OCI-LY7 (cell line): ENCODE measurements at regions not wholly inside any gene's neighbourhood (a gene's known extent, or its start where the extent isn't known, plus 50 kb on each side); places are given as distances from the start of the nearest gene placed in this dataset.

ENCODE experiments used
- BruUV-seq: library from RNA; stranded (reverse); fragments of 400-500 nt; replicated peaks from 2 replicates; lab custom pipeline; 2021; lab: Mats Ljungman, UMichigan
- CTCF ChIA-PET: fragments of 300-600 bp; sonication (Branson Sonifier 250); formaldehyde crosslinking; loops from one replicate; lab custom pipeline; 2022; ENCODE audit warnings: antibody characterized with exemption; ENCODE audit not compliant: unreplicated experiment; lab: Charles Lee
- POLR2A ChIA-PET: fragments of 300-600 bp; sonication (Branson Sonifier 250); formaldehyde crosslinking; loops from one replicate; lab custom pipeline; 2022; ENCODE audit warnings: antibody characterized with exemption; lab: Charles Lee
- DNase-seq: peaks from one replicate; pipeline ENCODE4 v3.0.0-alpha.2; 2015; ENCODE audit warnings: low spot score
- H2AFZ ChIP-seq: fragments of 200-600 bp; sonication (generic), shearing (Covaris generic); 2 replicates; pipeline ENCODE4 v1.6.1; 2014; ENCODE audit warnings: mild to moderate bottlenecking, antibody characterized with exemption, low read length, moderate library complexity
- H3K27ac ChIP-seq: fragments of 200-600 bp; sonication (generic); 2 replicates; pipeline ENCODE4 v1.5.1; 2014; ENCODE audit warnings: mixed run types, low read depth, mild to moderate bottlenecking, moderate library complexity, low read length, inconsistent platforms; ENCODE audit not compliant: poor library complexity, severe bottlenecking
- H3K36me3 ChIP-seq: fragments of 200-600 bp; sonication (generic); 2 replicates; pipeline ENCODE4 v1.6.1; 2014; ENCODE audit warnings: mild to moderate bottlenecking, antibody characterized with exemption, low read length, moderate library complexity, mixed read lengths; ENCODE audit not compliant: insufficient read depth
- H3K4me1 ChIP-seq: fragments of 200-600 bp; sonication (generic); 2 replicates; pipeline ENCODE4 v1.5.1; 2014; ENCODE audit warnings: mild to moderate bottlenecking, low read length; ENCODE audit not compliant: insufficient read depth, poor library complexity, severe bottlenecking
- H3K4me2 ChIP-seq: fragments of 200-600 bp; sonication (generic); 2 replicates; pipeline ENCODE4 v1.6.1; 2014; ENCODE audit warnings: mild to moderate bottlenecking, low read length
- H3K4me3 ChIP-seq: fragments of 200-600 bp; sonication (generic); 2 replicates; pipeline ENCODE4 v1.5.1; 2014; ENCODE audit warnings: mild to moderate bottlenecking, low read depth, low read length; ENCODE audit not compliant: poor library complexity, severe bottlenecking
- H3K79me2 ChIP-seq: fragments of 200-600 bp; sonication (generic); 2 replicates; pipeline ENCODE4 v1.6.1; 2016; ENCODE audit warnings: low read depth, mild to moderate bottlenecking, low read length, moderate library complexity, mixed read lengths; ENCODE audit not compliant: insufficient read depth
- H3K9me2 ChIP-seq: fragments of 200-600 bp; sonication (generic); 2 replicates; pipeline ENCODE4 v1.6.1; 2016; ENCODE audit warnings: mild to moderate bottlenecking, low read length, mixed read lengths; ENCODE audit not compliant: insufficient read depth
- H3K9me3 ChIP-seq: fragments of 200-600 bp; sonication (generic); 2 replicates; pipeline ENCODE4 v1.6.1; 2014; ENCODE audit warnings: mild to moderate bottlenecking, mixed run types, low read length, mixed read lengths
- H4K20me1 ChIP-seq: fragments of 200-600 bp; sonication (generic); 2 replicates; pipeline ENCODE4 v1.6.1; 2014; ENCODE audit warnings: mild to moderate bottlenecking, antibody characterized with exemption, low read length, moderate library complexity, mixed read lengths; ENCODE audit not compliant: insufficient read depth
- EZH2phosphoT487 ChIP-seq: fragments of 200-600 bp; sonication (generic); IDR thresholded peaks from 2 replicates; pipeline ENCODE4 v1.6.1; 2018; ENCODE audit warnings: low read depth, borderline replicate concordance, mild to moderate bottlenecking, mixed run types, antibody characterized with exemption, low read length, moderate library complexity, mixed read lengths
- intact Hi-C: fragments of 100-400 bp; cut with micrococcal nuclease; formaldehyde crosslinking; loops from one replicate; pipeline ENCODE4 v1.10.0; 2022; ENCODE audit not compliant: unreplicated experiment
- TF ChIP-seq, protein P1 (sequence below): fragments of 200-600 bp; sonication (generic); conservative IDR thresholded peaks from 2 replicates; pipeline ENCODE4 v1.5.1; 2014; ENCODE audit warnings: mild to moderate bottlenecking, antibody characterized with exemption, low read length, moderate library complexity, mixed read lengths

DNA sequence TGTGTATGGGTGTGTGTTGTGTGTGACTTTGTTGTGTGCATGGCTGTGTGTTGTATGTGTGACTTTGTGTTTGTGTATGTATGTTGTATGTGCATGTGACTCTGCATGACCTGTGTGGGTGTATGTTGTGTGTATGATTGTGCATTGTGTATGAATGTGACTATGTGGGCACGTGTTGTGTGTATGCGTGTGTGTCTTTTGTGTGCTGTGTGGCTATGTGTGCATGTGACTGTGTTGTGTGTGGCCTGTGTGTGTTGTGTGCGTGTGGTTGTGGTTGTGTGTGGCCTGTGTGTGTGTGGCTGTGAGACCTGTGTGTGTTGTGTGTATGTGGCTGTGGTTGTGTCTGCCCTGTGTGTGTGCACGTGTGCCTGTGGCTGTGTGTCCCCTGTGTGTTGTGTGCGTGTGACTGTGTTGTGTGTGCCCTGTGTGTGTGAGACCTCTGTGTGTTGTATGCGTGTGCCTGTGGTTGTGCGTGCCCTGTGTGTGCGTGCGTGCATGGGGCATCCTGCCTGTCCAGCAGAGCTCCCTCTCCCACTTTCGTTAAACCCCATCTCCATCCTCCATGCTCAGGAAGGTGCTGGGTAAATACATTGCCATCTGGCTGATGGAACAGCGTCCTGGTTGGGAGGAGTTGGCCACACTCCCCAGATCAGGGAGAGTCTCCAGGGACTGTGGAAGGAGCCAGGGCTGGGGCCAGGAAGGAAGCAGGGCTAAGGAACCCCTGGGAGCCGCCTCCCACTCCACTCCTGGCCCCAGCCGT is 90.1 kb upstream of the GSE1 start:
- ChIA-PET CTCF (no interaction called here), POLR2A (no interaction called here)
- Histone ChIP-seq H3K9me2 (no peaks in the 10 kb centered on the region), H3K79me2 (no peaks in the 10 kb centered on the region), H4K20me1 (no peaks in the 10 kb centered on the region), H3K36me3 (no peaks in the 10 kb centered on the region), H3K27ac (no peak overlapping the region), H3K4me2 (no peak overlapping the region), H2AFZ (no peak overlapping the region), H3K4me1 (peaks cover 11% of the 10 kb centered on the region), H3K4me3 (no peak overlapping the region), H3K9me3 (no peaks in the 10 kb centered on the region)
- intact Hi-C loops: no loop called here
- TF ChIP-seq, protein P1, sequence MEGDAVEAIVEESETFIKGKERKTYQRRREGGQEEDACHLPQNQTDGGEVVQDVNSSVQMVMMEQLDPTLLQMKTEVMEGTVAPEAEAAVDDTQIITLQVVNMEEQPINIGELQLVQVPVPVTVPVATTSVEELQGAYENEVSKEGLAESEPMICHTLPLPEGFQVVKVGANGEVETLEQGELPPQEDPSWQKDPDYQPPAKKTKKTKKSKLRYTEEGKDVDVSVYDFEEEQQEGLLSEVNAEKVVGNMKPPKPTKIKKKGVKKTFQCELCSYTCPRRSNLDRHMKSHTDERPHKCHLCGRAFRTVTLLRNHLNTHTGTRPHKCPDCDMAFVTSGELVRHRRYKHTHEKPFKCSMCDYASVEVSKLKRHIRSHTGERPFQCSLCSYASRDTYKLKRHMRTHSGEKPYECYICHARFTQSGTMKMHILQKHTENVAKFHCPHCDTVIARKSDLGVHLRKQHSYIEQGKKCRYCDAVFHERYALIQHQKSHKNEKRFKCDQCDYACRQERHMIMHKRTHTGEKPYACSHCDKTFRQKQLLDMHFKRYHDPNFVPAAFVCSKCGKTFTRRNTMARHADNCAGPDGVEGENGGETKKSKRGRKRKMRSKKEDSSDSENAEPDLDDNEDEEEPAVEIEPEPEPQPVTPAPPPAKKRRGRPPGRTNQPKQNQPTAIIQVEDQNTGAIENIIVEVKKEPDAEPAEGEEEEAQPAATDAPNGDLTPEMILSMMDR: no peak
- no peak for TF ChIP-seq EZH2phosphoT487
- no peak for DNase-seq
- BruUV-seq: no TSS peak

DNA sequence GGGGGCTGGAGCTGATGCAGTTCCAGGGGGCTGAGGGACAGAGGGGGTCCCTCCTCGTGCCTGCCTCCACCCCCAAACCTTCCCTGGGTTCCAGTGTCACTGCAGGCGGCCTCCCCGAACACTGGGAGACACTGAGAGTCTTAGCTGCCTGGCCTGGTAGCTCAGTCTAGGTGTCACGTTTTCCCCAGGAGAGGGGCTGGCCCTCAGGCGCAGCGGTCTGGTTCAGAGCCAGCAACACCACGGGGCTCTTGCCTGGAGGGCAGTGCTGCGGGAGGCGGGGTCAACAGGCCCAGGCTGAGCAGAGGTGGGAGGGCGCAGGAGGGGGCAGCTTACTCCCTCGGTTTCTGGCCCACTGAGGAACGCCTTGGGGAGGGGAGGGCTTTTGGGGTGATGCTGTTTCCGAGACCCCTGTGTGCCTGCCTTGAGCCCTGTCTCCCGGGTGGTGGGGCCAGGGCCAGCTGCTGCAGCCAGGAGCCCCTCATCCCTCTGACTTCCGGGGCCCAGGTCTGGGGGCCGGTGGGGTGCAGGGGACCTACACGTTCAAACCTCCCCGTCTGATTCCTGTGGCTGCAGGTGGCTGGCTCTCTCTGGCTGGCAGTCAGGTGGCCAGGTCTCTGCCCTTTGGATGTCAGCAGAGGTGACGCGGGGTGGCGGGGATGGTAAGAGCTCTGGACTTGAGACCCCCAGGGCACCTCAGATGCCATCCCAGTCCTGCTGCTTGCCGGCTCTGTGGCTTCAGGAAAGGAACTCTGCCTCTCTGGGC is 89.3 kb upstream of the GSE1 start:
- no peak overlapping the region for H2AFZ ChIP-seq
- BruUV-seq: no TSS peak
- H3K4me3 ChIP-seq: no peak overlapping the region
- ChIA-PET CTCF (no interaction called here), POLR2A (interaction anchor here (0.5 kb wide), 1 partner anchor 81 kb away, joined by 3 read pairs; no protein-coding TSS in a partner anchor)
- H3K4me1 ChIP-seq: peaks cover 13% of the 10 kb centered on the region
- DNase-seq: no peak
- H3K79me2 ChIP-seq: no peaks in the 10 kb centered on the region
- no peak overlapping the region for H3K4me2 ChIP-seq
- no peaks in the 10 kb centered on the region for H3K9me2 ChIP-seq
- intact Hi-C loops: no loop called here
- TF ChIP-seq EZH2phosphoT487: no peak
- TF ChIP-seq, protein P1: no peak
- H3K9me3 ChIP-seq: no peaks in the 10 kb centered on the region
- H4K20me1 ChIP-seq: no peaks in the 10 kb centered on the region
- no peaks in the 10 kb centered on the region for H3K36me3 ChIP-seq
- H3K27ac ChIP-seq: no peak overlapping the region

DNA sequence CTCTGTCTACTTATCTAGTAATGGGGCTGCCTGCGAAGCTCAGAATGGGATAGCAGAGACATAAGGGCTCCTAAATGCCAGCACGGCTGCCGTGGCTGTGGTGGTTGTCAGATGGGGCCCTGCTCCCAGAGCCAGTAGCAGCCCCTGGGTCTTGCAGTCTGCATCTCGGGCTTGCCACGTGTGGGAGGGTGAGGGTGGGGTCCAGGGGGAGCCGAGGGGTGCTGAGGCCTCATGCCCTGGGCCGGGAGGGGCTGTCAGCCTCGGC is 88.8 kb upstream of the GSE1 start:
- Histone ChIP-seq H3K9me2 (no peaks in the 10 kb centered on the region), H3K4me3 (no peak overlapping the region), H2AFZ (no peak overlapping the region), H3K36me3 (no peaks in the 10 kb centered on the region), H3K9me3 (no peaks in the 10 kb centered on the region), H4K20me1 (no peaks in the 10 kb centered on the region), H3K27ac (no peak overlapping the region), H3K4me2 (no peak overlapping the region), H3K4me1 (peaks cover 18% of the 10 kb centered on the region), H3K79me2 (no peaks in the 10 kb centered on the region)
- intact Hi-C loops: no loop called here
- no peak for DNase-seq
- TF ChIP-seq EZH2phosphoT487: no peak
- TF ChIP-seq, protein P1: no peak
- POLR2A ChIA-PET: interaction anchor here (0.5 kb wide), 1 partner anchor 80 kb away, joined by 3 read pairs; no protein-coding TSS in a partner anchor
- CTCF ChIA-PET: no interaction called here
- BruUV-seq: no TSS peak
